22Rv1 (cell line): ENCODE measurements at regions not wholly inside any gene's neighbourhood (a gene's known extent, or its start where the extent isn't known, plus 50 kb on each side); places are given as distances from the start of the nearest gene placed in this dataset.

Experiments used
- H3K27ac ChIP-seq: fragments of 450-650 bp; 2 replicates; pipeline ENCODE4 v1.5.1; 2017
- ZFX ChIP-seq: fragments of 450-650 bp; IDR thresholded peaks from 2 replicates; pipeline ENCODE4 v1.6.1; 2017; ENCODE audit warnings: antibody characterized with exemption, borderline replicate concordance
- TF ChIP-seq, protein P1 (sequence below): fragments of 450-650 bp; IDR thresholded peaks from 2 replicates; pipeline ENCODE4 v1.5.1; 2017; ENCODE audit warnings: mild to moderate bottlenecking

DNA sequence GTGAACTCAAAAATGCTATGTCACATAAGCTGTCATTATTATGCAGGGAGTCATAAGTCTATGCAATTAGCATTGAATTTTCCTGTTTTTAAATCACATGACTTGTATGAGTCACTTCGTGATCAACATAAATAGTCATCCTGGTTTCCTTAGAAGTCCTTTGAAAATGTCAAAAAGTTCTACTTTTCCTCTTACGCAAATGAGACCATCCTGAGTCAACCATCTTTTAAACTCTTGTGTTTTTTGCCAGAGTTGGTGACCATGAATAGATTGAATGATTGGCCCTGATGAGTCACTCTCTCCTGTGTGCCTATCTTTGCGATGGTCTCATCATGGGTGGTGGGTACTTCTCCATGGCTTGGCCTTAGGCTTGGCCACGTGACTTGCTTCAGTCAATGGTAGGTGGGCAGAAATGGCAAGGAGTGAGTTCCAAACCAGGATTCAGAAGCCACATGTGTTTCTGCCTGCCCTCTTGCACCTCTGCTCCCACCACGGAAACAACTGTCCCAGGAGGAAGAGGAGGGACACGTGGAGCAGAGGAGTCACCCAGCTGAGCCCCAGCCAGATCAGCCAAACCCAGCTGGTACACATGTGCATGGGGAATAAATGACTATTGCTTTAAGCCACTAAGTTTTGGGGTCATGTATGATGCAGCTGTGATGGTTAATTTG, 123.5 kb upstream of the CACNA1A start:
- TF ChIP-seq ZFX = no peak
- TF ChIP-seq, protein P1, sequence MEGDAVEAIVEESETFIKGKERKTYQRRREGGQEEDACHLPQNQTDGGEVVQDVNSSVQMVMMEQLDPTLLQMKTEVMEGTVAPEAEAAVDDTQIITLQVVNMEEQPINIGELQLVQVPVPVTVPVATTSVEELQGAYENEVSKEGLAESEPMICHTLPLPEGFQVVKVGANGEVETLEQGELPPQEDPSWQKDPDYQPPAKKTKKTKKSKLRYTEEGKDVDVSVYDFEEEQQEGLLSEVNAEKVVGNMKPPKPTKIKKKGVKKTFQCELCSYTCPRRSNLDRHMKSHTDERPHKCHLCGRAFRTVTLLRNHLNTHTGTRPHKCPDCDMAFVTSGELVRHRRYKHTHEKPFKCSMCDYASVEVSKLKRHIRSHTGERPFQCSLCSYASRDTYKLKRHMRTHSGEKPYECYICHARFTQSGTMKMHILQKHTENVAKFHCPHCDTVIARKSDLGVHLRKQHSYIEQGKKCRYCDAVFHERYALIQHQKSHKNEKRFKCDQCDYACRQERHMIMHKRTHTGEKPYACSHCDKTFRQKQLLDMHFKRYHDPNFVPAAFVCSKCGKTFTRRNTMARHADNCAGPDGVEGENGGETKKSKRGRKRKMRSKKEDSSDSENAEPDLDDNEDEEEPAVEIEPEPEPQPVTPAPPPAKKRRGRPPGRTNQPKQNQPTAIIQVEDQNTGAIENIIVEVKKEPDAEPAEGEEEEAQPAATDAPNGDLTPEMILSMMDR = no peak
- H3K27ac ChIP-seq = no peak overlapping the region

DNA sequence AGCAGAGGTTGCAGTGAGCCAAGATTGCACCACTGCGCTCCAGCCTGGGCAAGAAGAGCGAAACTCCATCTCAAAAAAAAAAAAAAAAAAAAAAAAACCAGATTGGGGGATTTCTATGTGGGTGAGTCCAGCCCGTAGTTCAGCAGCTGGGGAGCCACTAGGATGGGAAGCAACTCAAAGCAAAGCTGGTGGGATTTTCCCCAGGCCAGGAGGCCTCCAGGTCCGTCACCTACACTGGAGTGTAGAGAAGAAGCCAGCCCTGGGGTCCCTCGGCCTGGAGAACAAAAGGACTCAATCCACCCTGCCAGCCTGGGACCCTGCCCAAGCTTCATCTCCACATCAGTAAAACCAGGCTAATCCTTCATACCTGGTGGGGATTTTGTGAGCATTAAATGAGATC, 121.3 kb upstream of the CACNA1A start:
- no peak overlapping the region for H3K27ac ChIP-seq
- TF ChIP-seq ZFX = no peak
- TF ChIP-seq, protein P1 = no peak

DNA sequence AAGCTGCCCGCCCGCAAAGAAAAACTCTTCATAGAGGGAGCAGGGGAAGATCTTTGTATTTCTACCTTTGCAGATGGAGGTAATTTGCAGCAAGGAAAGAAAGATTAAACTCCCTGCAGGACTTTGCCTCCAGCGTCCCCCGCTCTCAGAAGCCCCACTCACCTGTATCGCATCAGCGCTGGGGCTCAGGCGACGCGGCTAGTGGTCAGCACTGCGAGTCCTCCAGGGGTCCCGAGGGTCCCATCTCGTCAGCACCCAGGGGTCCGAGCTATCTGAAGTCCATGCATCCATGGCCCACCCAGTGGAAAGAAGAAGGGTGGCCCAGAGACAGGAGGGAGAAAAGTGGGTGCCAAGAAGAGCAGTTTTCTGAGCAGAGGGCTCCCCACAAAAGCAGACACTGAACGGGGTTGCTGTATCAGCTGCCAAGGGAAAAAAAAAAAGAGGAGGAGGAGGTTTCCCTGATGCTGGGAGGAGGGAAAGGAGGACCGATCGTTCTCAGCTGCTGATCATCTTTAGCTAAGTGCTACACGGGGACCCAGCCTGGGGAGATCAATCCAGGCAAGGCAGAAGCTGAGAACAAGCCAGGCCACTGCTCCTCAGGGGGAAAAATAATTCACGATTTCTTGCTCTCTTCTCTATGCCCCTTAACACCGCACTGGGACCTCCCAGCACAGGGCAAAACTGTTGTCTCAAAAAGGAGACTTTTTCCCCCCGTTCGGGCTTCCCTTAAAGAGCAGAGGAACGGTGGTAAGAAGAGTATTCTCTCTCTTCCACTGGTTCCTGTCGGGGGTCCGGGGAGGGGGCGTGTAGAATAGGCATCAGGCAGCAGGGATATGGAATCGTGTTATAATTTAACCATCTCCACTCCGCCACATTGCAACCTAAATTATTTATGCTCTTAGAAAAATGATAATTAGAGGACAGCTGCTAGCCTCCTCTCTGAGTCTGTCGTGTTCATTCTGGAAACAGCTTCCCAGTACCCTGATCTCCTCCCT, 117.7 kb upstream of the CACNA1A start:
- no peak overlapping the region for H3K27ac ChIP-seq
- TF ChIP-seq ZFX = no peak
- TF ChIP-seq, protein P1 = no peak

DNA sequence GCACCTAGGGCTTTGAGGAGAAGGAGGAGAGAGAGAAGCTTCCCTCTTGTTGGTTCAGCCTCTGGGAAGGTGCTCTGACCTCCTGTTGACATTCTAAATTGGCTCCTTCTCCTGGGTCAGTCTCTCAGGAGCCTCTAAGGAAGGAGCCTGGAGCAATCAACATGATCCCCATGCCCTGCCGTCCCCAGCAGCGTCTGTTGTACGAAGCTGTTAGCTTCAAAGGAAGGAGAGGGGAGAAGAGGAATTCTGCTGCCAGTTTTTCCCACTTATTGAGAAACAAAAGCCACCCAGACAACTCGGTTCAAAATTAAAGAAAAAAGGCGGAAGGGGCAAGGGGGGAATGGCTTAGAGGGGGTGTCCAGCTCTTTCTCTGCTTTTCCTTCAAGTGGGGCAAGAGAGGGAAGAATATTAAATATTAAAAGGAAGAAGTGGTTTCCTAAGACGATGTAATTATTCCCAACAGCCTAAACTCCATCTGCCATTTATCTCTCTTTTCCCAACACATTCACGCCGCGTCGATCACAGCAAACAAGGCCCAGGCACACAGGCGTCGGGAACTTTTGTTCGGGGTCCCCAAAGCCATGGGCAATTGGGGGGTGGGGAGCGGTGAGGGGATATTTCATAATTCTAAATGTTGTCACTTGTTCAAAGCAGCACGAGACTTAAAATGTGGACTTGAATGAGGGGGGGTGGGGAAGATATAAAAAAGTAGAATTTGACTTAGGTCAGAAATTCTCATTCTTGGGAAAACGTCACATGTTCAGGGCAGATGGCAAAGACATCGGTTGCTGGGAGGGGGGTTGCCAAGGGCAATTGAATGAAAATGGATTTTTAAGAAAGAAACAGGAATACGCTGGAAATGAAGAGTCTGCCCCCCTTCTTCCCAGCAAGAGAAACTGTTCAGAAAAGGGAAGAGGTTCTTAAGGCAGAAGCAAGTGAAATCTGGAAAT, 116.8 kb upstream of the CACNA1A start:
- H3K27ac ChIP-seq = no peak overlapping the region
- TF ChIP-seq, protein P1 = no peak
- TF ChIP-seq ZFX = no peak

DNA sequence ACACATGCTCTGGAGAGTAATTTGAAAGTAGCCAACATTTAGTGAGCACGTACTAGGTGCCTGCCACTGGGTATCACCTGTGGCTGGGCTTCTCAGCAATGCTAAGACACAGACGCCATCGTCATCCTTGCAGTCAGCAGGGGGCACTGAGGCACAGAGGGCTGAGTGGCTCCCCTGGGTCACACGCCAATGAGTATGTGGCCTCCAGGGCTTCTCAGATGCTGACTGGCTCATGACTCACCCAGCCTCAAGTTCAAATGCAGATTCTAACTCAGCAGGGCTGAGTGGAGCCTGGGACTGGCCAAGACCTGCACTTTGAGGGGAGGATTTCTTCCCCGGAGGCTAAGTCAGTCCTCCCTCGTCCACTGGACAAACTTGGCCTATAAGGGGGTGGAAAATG, 115.1 kb upstream of the CACNA1A start:
- H3K27ac ChIP-seq = no peak overlapping the region
- TF ChIP-seq ZFX = no peak
- TF ChIP-seq, protein P1 = no peak

DNA sequence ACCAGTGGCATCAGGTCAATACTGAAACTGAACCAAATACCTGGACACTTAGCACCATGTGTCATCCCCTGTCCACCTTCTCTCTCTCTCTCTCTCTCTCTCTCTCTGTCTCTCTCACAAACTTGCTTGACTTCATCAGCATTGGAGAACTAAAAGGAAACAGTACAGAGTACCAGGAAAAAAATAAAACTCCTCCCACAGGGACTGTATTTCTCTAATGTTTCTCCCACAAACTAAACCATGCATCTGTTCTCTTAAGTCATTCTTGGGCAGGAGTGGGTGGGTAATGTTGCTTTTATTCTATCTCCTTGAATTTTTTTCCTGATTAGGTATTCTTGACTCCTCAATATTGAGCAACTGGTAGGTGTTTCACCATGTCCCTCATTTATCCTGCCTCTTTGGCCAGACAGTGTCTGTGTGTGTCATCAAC, 112.9 kb upstream of the CACNA1A start:
- TF ChIP-seq ZFX = no peak
- TF ChIP-seq, protein P1 = no peak
- no peak overlapping the region for H3K27ac ChIP-seq
